Activated CD4-positive, alpha-beta T cell treated with anti-CD3 and anti-CD28 coated beads, Interleukin-2, amount 50 U/mL, for 16 hours (primary cell): ENCODE measurements at regions not wholly inside any gene's neighbourhood (a gene's known extent, or its start where the extent isn't known, plus 50 kb on each side); places are given as distances from the start of the nearest gene placed in this dataset.

Experiments
- DNase-seq: peaks from one replicate; pipeline ENCODE4 v3.0.0-alpha.2; 2020

DNA sequence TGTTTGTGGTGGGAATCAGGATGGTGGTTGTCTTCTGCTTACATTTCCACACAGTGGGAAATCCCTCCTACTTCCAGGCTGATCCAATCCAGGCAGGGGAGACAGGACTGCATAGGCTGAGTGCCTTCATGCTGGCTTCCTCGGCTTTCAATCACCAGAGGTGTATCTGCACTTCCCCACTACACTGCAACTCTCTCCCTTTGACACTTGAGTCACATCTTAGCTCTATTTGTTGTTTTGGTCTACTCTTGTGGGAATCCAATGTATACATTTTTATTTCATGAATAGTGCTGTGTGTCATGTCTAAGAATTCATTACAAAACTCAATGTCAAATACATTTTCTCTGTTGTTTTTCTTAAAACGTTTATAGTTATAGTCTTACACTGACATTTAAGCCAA lies 735.6 kb downstream of the XPNPEP1 start:
- DNase-seq, result no peak

DNA sequence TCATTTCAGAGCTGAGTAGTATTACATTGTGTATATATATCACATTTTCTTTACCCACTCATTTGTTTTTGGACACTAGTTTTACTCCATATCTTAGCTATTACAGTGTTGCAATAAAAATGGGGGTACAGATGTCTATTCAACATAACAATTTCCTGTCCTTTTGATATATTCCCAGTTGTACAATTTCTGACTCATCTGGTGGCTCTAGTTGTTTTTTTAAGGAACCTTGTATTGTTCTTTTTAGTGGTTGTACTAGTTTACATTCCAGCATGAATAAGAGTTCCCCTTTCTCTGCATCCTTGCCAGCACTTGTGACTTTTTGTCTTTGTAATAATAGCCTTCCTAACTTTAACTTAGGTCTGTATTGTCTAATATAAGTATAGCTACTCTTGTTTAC lies 739.9 kb downstream of the XPNPEP1 start:
- DNase-seq, result no peak

DNA sequence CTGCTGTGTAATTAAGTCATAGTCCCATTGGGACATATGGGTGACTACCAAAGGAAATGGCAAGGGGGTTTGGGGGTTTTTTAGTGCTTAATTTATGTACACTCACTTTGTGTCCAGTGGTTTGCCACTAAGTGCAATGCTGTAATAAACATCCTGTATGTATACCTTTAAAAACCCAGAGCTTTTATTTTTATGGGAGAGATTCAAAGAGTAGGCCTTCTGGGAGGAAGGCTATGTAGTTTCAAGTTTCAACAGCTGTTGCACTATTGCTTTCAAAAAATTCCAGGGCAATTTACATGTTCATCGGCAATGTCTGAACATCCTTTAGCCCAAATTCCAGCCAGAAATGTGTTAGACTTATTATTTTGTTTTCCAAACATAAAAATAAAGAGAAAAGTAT lies 744.7 kb downstream of the XPNPEP1 start:
- DNase-seq, result no peak

DNA sequence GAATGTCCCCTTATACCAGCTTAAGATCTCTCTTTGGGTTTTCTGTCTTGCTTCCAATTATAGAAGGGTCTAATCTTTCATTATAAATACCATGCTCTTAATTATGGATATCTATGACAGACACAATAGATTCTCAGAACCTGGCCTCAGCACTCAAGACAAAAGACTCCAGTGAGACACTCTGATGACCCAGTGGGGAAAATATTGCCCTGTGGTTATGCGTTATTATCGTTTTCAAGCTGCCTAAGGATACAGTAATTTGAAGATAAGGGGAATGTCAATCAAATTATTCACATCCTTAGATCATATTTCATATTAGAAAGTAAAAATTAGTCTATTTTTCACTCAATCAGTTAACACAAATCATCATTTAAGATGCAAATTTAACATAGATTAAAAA lies 748.8 kb downstream of the XPNPEP1 start:
- DNase-seq, result no peak

DNA sequence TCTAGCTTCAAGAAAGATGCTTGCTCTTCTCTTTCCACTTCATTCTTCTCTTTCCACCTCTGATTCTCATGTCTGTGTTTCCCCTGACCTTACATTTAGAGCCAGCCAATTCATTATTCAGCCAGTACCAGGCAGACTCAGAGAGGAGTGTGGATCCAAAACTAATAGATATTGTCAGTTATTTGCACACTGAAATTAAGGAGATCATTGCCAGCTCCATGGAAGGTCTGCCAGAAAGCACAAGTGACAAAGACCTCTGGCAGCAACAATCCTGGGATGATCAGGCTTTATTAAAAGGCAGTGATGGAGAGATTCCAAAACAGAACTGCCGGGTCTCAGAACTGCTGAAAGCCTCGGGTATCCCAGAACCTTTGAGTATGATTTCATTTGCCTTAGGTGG lies 749.4 kb downstream of the XPNPEP1 start:
- no peak for DNase-seq

DNA sequence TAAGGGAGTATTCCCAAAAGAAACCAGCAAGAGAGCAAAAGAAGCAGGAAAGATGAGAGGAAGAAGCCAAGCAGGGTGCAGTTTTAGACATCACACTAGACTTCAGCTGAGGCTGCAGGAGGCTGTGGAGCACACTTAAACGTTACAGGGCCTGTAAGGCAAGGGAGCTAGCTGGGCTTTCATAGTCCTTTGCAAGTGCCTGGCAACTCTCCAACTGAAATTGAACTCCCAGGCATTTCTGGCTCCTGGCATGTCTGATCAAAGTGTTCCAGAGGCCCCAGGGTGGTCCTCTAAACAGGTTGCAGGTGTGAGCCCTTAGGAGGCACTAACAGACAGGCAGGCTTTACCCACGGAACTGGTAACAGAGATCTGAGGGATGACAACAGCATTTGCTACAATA lies 750.2 kb downstream of the XPNPEP1 start:
- no peak for DNase-seq

DNA sequence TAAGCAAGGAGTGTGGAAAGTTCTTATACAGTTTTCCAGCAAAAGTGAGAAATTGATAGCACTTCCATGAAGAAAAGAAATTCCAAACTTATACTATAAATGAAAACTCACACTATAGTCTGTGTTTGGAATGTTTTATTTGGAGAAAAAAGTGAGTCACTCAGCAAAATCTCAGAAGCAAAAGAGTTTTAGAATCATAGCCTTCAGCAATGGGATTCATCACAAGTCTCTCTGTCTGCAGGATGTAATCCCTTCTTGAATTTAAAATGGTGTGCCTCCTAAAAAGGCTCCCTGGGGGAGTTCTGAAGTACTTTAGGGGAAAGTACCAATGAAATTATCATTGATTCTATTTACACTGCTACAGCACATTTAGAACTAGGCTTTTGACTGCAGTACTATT lies 756.4 kb downstream of the XPNPEP1 start:
- no peak for DNase-seq

DNA sequence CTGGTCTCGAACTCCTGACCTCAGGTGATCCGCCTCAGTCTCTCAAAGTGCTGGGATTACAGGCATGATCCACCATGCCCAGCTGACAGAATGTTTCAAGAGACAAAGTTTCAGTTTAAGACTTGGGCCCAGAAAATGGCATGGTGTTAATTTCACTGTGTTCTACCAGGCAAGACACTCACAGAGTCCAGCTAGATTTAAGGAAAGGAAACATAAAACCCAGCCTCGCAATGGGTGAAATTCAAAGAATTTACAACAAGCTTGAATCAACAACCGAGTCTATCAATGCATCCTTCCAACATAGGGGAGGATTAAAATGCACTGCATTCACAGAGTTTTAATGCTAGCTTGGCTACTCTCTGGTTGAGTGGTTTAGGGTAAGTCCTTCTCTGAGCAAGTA lies 764.0 kb downstream of the XPNPEP1 start:
- DNase-seq, result no peak

DNA sequence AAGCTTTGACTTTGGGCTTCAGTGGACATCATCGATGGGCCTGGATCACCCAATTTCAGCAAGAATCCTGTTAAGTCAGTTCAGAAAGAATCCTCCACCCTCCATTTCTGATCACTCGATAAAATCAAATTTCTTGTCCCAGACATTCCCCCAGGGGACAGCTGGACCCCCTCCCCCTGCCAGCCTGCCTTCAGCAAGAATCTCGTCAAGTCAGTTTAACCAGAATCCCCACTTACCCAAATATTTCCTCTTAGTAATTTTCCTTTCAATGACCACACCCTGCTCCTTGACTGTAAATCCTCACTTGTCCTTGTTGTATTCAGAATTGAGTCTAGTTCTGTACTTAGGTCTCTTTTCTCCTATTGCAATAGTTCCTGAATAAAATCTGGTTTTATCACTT lies 766.9 kb downstream of the XPNPEP1 start:
- DNase-seq, result no peak

DNA sequence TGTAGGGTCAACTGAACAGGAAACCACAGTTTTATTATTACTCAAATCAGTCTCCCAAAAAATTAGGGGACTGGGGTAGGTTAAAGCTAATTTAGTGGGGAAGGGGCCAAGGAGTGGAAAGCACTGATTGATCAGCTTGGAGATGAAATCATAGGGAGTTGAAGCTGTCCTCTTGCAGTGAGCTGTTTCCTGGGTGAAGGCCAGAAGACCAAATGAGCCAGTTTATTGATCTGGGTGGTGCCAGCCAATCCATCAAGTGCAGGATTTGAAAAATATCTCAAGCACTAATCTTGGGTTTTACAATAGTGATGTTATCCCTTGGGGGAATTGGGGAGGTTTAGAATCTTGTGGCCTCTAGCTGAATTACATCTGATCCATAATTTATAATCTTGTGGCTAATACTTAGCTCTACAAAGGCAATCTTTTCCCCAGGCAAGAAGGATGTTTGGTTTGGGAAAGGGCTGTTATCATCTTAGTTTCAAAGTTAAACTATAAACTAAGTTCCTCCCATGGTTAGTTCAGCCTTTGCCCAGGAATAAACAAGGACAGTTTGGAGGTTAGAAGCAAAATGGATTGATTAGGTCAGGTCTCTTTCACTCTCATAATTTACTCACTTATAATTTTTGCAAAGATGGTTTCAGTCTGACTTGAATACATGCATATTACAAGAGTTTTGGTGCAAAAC lies 773.5 kb downstream of the XPNPEP1 start:
- no peak for DNase-seq

DNA sequence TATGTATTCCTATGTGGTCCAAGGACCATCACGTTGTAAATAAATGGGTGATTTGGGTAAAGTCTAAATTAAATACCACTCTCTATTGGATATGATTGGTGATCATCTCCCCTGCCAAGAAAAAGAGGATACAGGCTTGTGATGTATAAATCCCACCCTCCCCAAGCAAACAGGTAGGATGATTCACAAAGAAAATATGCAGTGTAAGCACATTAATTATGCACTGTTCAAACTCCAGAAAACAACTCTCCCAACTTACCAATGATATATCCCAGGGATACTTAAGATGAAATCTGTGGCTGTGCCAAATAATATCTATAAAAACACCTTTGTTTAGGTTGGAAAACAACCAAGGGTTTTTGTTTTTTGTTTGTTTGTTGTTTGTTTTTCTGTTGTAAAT lies 795.9 kb downstream of the XPNPEP1 start:
- no peak for DNase-seq

DNA sequence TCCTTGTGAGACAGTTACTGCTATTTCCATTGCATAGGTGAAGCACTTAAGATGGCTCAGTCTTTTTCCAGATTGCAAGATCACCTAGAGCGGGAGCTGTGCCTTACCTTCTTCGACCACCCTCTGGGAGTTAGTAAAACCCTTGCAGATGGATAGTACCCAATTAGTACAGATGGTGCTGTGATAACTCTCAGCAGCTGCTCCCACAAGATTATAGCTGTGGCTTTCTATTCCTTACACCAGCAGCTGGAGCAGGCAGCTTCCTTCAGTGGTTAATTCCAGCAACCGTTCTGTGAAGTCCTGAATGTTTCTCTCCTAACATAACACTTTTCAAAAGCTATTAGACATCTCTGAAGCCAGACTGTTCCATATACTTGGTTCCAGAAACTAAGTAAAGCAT lies 796.8 kb downstream of the XPNPEP1 start:
- no peak for DNase-seq

DNA sequence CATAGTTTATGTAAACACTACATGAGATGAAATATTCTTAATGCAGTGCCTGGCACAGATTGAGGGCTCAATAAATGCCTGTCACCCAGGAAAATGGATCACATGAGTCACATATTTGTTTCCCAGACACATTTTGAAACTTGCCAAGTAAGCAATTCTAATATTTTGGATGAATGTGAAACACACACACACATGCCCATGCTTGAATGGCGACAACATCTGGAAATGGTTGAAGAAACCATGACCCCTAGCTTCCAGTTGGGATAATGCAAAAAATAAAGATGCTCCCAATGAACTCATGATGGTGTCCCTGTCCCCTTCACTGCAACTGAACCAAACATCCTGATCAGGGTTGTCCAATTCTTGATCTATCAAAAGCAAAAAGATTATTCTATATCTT lies 797.3 kb downstream of the XPNPEP1 start:
- DNase-seq, result no peak

DNA sequence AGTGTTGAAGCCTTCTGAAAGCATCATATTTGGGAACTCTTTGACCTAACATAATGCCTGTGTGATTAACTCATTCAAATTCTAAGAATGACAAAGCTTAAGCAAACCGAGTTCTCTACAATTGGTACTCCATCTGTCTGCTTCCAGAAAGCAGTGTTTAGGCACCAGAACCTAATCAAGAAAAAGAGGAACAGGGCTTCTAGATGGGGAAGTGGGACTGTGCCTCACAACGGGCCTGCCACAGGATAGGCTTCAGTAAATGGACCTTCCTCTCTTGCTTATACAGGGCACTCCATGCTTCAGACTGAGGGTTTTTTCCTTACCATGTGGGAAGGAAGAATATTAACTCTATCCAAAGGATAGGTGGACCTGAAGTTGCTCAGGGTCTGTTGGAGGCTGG lies 808.1 kb downstream of the XPNPEP1 start:
- DNase-seq, result no peak

DNA sequence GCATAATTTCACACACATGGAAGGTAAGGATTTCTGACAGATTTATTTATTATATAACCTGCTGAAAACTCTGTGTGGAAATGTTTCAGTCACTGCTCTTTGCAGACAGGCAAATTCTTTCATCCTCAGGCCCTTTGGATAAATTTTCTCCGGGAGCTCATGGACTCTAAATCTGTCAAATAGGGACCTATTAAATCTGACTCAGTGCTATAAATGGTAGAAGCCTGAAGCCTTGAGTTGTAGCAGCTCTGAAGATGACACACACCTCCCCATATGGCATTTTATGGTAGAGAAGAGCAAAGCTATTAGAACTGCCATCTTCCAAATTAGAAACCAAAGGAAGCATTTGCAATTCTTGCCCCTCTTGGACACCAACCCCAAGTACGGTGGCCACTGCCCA lies 808.7 kb downstream of the XPNPEP1 start:
- no peak for DNase-seq

DNA sequence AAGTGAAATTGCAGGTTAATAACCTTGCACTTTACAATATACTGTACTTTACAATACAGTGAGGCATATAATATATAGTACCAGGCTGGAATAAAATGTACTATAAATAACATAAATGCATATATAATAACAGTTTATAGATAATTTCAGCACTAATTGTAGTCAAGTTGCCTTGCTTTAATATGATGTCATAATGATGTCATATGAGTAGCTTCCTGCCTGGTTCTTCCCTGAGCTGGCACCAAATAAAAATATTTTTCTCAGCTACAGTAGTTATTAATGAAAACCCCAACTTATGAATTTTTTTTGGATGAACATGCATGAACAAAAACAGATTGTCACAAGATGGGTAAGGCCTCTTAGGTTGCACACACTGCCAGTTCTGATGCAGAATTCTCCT lies 816.7 kb downstream of the XPNPEP1 start:
- DNase-seq, result no peak

DNA sequence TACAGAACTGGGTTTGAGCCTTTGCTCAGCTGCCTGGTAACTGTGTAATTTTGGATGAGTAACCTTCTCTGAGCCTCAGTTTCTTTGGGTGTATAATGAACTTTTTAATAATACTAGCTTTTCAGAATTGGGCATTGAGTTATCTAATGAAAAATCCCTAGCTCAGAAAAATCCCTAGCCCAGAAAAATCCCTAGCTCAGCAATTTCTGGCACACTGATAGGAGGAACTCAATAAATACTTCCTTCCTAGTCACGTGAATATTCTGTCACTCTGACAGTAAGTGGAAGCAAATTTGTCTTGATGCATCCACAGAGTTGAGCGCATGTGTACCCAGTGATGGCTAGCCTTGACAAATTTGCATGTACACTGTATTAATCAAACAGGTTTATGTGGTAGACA lies 817.6 kb downstream of the XPNPEP1 start:
- DNase-seq, result no peak

DNA sequence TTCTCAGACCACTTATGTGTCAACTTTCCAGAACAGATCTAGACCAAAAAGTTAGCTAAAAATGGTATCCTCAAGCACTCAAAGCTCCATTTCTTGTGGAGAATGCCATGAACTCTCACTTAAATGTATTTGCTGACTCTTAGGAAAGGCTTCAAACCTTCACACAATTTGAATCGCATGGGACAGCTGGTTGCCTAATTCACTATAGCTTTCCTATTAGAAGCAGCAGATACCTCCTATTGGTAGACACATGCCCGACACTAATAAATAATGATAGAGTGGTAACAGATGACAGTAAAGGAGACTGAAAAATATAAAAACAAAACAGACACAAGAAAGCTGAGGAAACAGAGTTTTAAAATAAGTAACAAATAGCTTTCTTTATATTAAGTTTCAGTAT lies 818.5 kb downstream of the XPNPEP1 start:
- no peak for DNase-seq

DNA sequence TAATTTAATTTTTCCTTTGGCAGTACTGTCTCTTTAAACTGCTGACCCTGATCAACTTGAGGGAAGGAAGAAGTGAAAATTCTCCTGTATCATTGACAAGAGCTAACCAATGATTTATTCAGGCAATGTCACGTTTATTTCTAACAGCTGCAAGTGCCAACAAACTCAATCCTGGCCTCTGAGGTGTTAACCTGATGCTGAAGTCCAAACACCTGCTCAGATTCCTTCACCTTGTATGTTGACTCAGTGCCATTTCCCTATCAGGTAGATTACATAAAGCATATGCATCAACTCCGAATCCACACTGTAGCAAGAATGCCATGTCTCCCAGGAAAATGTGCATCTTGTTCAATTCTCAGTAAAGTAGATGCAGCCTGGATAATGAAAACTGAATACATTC lies 820.0 kb downstream of the XPNPEP1 start:
- DNase-seq, result no peak

DNA sequence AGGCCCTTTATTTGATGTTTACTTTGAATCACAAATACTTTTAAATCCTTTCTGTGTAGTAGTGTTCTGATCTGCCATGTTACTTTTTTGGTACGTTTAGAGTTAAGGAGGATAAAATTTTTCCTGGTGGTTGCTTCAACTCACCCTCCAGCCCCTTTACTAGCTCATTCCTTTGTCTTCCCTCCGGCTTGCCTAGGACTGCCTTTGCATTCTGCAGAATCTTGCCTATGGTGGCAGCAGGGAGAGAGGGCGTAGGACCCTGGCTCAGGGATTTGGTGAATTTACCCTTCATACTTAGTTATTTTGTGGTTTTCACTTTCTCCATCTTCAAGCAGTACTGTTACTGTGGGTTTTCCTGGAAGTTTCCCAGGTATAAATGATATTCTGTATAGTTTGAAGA lies 833.5 kb downstream of the XPNPEP1 start:
- no peak for DNase-seq

DNA sequence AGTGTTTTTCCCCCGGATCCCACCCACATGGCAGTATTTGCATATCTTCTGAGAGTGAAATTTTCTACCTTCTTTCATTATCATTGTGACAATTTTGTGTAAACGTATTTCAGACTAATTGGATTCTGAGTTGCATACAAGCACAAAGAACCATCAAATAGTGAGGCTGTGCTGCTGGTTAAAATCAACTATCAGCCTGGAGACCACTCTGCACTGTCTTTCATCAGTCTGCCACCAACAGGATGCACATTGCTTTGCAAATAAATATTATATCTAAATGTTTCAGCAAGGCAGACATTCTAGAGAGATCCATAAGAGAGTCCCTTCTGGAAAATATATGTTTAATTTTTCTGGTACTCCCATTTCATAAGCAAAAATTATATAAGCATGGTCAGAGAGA lies 851.8 kb downstream of the XPNPEP1 start:
- DNase-seq, result no peak

DNA sequence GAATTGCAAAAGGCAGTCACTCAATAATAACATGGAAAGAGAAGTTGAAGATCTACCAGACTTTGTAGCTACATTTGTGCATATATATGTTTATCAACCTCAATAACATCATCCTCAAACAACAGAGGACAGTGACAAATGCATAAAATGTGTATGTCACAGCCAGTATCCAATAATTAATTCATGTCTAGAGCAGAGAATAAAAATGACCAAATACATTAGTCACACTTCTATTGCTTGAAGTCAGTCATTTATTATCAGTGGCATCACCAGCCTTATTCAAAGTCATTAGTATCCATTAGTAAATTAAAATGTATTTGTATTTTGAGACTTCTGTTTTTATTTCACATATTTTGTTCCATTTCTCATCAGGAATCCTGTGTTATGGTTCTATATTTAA lies 852.8 kb downstream of the XPNPEP1 start:
- DNase-seq, result no peak

DNA sequence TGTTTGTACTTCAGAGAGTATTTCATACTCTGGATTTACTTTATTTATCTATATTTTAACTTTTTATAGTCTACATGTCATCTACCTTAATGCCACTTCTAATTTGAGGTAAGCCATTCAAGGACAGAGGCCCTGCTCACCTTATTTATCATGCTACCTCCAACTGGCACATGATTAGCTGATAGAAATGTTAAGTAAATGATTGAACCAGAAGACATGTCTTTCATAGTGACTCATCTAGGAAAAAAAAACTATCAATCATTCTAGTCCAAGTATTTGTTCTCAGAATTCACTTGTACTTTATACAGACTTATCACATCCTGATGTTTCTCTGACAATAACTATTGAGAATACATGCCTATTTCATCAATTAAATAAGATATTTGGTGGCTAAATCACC lies 856.3 kb downstream of the XPNPEP1 start:
- no peak for DNase-seq

DNA sequence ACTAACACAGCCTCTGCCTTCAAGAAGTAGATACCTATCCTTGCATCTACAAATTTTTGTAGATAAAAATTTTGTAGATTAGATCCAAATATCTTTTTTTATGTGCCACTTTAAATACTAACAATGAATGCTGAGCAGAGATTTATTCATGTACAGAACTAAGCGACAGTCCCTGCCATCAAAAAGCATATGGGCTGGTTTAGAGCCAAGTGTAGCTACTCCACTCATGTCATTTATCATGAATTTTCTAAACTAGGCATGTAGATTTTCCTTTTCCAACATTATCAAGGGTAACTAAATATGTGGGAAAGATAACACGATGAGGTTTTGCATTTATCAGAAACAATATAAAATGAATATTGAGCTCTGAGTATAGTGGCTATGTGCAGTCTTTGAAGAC lies 857.5 kb downstream of the XPNPEP1 start:
- no peak for DNase-seq

DNA sequence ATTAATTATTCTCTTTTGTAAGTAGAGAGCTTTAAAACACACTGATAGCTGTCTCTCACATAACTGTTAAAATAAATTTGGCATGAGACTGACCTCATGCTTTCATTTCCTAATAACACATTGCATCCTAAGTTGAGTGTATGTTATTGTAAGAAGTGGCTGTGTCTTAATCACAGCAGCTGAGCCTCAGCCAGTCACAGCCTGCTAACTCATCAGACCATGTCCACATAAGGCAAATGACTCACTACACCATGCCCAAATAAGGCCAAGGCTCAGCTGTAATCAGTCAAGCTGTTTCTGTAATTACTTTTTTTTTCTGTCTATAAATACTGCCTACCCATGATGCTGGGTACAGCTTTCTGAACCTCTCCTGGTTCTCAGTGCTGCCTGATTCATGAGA lies 860.9 kb downstream of the XPNPEP1 start:
- no peak for DNase-seq

DNA sequence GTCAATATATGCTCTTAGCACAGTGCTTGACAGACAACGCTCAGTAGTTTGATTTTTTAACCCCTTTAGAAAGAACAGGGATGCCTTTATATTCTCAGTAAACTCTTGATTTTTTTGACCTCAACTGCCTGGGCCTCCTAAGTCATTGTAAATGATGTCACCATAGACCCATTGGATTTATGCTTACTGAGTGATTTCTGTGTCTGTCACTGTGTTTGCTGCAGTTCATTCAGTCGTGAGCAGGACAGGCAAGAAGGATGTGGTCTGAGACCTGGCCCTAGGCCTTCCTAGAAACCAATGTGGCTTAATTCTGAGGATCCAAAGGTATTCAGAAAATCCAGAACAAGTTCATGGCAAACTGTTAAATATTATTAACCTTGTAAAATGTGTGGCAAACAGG lies 868.1 kb downstream of the XPNPEP1 start:
- no peak for DNase-seq
